ENCODE measurements at regions not wholly inside any gene's neighbourhood (a gene's known extent, or its start where the extent isn't known, plus 50 kb on each side); places are given as distances from the start of the nearest gene placed in this dataset.

DNA sequence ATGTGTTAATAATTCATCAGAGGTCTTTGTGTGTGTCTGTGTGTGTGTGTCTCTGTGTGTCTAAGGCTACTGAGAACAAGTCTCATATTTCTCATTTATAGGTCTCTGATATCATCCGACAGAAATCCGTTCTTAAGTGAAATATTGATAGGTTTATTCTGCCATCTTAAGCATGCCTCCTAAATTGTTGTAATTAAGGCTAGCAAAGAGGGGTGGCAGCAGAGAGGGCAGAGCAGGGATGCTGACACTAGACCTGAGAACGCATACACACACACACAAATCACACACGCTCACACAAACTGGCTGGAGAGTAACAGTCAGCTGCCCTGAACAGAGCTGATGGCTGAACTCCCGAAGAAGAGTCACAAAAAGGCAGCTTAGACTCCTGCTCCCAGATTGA lies 84.9 kb upstream of the LRFN2 start (continued):
- TF ChIP-seq, protein P1, sequence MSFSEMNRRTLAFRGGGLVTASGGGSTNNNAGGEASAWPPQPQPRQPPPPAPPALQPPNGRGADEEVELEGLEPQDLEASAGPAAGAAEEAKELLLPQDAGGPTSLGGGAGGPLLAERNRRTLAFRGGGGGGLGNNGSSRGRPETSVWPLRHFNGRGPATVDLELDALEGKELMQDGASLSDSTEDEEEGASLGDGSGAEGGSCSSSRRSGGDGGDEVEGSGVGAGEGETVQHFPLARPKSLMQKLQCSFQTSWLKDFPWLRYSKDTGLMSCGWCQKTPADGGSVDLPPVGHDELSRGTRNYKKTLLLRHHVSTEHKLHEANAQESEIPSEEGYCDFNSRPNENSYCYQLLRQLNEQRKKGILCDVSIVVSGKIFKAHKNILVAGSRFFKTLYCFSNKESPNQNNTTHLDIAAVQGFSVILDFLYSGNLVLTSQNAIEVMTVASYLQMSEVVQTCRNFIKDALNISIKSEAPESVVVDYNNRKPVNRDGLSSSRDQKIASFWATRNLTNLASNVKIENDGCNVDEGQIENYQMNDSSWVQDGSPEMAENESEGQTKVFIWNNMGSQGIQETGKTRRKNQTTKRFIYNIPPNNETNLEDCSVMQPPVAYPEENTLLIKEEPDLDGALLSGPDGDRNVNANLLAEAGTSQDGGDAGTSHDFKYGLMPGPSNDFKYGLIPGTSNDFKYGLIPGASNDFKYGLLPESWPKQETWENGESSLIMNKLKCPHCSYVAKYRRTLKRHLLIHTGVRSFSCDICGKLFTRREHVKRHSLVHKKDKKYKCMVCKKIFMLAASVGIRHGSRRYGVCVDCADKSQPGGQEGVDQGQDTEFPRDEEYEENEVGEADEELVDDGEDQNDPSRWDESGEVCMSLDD (CRISPR knock-in tag; IDR thresholded peaks at IDR 0.05; ENCODE audit: borderline replicate concordance), result no peak
- TF ChIP-seq NR3C1 (CRISPR knock-in tag; IDR thresholded peaks at IDR 0.05), result no peak
- TF ChIP-seq, protein P2, sequence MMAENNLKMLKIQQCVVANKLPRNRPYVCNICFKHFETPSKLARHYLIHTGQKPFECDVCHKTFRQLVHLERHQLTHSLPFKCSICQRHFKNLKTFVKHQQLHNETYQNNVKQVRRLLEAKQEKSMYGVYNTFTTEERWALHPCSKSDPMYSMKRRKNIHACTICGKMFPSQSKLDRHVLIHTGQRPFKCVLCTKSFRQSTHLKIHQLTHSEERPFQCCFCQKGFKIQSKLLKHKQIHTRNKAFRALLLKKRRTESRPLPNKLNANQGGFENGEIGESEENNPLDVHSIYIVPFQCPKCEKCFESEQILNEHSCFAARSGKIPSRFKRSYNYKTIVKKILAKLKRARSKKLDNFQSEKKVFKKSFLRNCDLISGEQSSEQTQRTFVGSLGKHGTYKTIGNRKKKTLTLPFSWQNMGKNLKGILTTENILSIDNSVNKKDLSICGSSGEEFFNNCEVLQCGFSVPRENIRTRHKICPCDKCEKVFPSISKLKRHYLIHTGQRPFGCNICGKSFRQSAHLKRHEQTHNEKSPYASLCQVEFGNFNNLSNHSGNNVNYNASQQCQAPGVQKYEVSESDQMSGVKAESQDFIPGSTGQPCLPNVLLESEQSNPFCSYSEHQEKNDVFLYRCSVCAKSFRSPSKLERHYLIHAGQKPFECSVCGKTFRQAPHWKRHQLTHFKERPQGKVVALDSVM (CRISPR knock-in tag; IDR thresholded peaks at IDR 0.05), result no peak
- TF ChIP-seq TRIM24 (CRISPR knock-in tag; IDR thresholded peaks at IDR 0.05), result no peak
- TF ChIP-seq ZNF749 (CRISPR knock-in tag; IDR thresholded peaks at IDR 0.05; ENCODE audit: borderline replicate concordance), result no peak
- TF ChIP-seq ZNF3 (CRISPR knock-in tag; IDR thresholded peaks at IDR 0.05), result no peak

DNA sequence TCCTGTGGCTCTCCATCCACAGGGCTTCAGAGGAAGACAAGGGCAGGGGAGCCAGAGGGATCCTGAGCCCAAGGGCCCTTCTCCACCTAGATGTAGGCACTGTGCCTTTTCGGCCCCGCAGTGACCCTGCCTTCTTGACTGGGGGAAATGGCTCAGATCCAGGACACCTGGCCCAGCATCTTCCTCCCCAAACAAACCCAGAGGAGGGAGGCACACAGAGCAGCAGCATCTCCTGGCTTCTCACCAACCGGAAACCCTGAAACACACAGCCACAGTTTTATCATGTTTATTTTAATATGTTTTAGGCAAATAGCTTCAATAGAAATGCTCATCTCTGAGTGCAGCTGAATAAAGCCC lies 84.5 kb upstream of the LRFN2 start:
- Histone ChIP-seq H3K27me3 (ENCODE audit: control insufficient read depth in 1 of 2, insufficient read depth in 2 of 2, low read length in 2 of 2) (peaks cover 0 to 7% of the 10 kb centered on the region in 2 experiments; a peak in 2 of 5 replicates), H3K4me2 (ENCODE audit: low read depth, low read length) (no peak overlapping the region), H3K4me1 (ENCODE audit: insufficient read depth, low read length) (peaks cover 7% of the 10 kb centered on the region; the same call in 1 of the 2 replicates), H3K9ac (ENCODE audit: insufficient read depth, low read depth, low read length) (no peak overlapping the region), H3K9me3 (ENCODE audit: low read length) (no peaks in the 10 kb centered on the region), H3K27ac (ENCODE audit: extremely low read length, insufficient read depth, low read length) (no peak overlapping the region), H2AFZ (ENCODE audit: low read length) (no peak overlapping the region), H3K36me3 (replicated peaks in 1 of 2; ENCODE audit: control insufficient read depth in 1 of 2, insufficient read depth in 2 of 2, low read length in 2 of 2) (no peaks in the 10 kb centered on the region), H3K4me3 (replicated peaks in 1 of 3; ENCODE audit: insufficient read depth in 1 of 3, low read depth in 2 of 3, low read length in 3 of 3) (no peak overlapping the region), H3K79me2 (ENCODE audit: insufficient read depth, low read length) (no peaks in the 10 kb centered on the region), H4K20me1 (ENCODE audit: insufficient read depth, low read length) (no peaks in the 10 kb centered on the region)
- intact Hi-C loops (cut with micrococcal nuclease; ENCODE audit: unreplicated experiment) (no loop called here), in situ Hi-C loops (cut with HindIII; ENCODE audit: extremely low pct_ligation_motif_present, low pct_unique_long_range_greater_than_20kb) (no loop called here)
- WGBS (ENCODE audit: low lambda C conversion rate), result 83% methylated on average over 1 of the region's 3 CpGs
- TF ChIP-seq, protein P3, sequence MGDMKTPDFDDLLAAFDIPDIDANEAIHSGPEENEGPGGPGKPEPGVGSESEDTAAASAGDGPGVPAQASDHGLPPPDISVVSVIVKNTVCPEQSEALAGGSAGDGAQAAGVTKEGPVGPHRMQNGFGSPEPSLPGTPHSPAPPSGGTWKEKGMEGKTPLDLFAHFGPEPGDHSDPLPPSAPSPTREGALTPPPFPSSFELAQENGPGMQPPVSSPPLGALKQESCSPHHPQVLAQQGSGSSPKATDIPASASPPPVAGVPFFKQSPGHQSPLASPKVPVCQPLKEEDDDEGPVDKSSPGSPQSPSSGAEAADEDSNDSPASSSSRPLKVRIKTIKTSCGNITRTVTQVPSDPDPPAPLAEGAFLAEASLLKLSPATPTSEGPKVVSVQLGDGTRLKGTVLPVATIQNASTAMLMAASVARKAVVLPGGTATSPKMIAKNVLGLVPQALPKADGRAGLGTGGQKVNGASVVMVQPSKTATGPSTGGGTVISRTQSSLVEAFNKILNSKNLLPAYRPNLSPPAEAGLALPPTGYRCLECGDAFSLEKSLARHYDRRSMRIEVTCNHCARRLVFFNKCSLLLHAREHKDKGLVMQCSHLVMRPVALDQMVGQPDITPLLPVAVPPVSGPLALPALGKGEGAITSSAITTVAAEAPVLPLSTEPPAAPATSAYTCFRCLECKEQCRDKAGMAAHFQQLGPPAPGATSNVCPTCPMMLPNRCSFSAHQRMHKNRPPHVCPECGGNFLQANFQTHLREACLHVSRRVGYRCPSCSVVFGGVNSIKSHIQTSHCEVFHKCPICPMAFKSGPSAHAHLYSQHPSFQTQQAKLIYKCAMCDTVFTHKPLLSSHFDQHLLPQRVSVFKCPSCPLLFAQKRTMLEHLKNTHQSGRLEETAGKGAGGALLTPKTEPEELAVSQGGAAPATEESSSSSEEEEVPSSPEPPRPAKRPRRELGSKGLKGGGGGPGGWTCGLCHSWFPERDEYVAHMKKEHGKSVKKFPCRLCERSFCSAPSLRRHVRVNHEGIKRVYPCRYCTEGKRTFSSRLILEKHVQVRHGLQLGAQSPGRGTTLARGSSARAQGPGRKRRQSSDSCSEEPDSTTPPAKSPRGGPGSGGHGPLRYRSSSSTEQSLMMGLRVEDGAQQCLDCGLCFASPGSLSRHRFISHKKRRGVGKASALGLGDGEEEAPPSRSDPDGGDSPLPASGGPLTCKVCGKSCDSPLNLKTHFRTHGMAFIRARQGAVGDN (CRISPR knock-in tag; IDR thresholded peaks at IDR 0.05), result peak; percentile 30; the same call in 1 of the 2 replicates
- TF ChIP-seq TBP (CRISPR knock-in tag; IDR thresholded peaks at IDR 0.05), result no peak
- no peak for ATAC-seq
- FAIRE-seq, result no peak
- no TSS peak for BruUV-seq (replicated peaks)
- POLR2A ChIA-PET, result no interaction called here
- no peak for DNase-seq (ENCODE audit: low spot score)
- CTCF ChIA-PET (ENCODE audit: low intra/inter-chr PET ratio, low total read pairs), result no interaction called here
